Stimulated activated CD8-positive, alpha-beta memory T cell treated with anti-CD3 and anti-CD28 coated beads, Interleukin-15, amount 100 ng/mL, for 48 hours (primary cell): ENCODE measurements at regions not wholly inside any gene's neighbourhood (a gene's known extent, or its start where the extent isn't known, plus 50 kb on each side); places are given as distances from the start of the nearest gene placed in this dataset.

Source experiments
- DNase-seq, 2 donors: peaks; one replicate each; pipeline ENCODE4 v3.0.0-alpha.2; 2020; ENCODE audit warnings: low read depth in 2 of 2

- no peak for DNase-seq
Measured at GRCh38 chr14:101226603-101227425, 323.3 kb upstream of the RTL1 start.

GRCh38 chr14:101227611-101228594 lies 324.4 kb upstream of the RTL1 start:
- no peak for DNase-seq

DNA sequence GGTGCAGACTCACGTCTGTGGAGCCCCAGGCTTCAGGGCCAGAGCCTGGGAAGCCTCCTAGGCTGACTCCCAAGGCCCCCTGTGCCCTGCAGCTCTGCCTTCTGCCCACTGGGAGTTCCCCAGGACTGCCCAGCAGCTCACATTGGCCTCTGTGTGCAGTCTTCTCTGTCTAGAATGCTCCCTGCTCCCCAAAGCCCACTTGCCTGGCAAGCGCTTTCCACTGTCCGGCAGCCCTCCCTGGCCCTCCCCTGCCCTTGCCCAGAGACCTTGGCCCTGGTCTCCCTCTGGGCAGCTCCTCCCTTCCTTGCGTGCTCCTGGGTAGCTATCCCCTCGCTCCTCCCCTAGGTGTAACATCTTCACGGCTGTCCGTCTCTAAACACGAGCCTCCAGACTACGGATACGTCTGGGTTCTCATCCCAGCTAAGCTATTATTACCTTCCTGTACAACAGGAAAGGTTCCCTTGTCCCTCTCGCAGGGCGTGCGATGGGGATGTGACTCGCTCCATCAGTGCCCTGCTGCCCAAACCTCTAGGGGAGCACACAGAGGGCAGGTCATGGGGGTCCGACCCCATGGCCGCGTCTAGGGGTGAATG lies 325.5 kb upstream of the RTL1 start:
- no peak for DNase-seq

DNA sequence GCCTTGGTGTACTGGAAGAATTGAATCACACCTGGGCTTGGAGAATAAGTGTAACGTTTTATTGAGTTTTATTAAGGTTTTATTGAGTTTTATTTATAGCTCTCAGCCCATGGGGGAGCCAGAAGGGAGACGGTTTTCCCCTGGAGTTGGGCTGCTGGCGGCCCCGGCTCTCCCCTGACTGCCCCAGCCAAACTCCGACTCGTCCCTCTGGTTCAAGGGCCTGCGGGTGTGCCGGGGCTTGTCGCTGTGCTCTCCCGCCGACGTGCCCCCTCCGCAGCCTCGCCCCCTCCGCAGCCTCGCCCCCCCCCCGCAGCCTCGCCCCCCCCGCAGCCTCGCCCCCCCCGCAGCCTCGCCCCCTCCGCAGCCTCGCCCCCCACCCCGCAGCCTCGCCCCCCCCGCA lies 326.1 kb upstream of the RTL1 start:
- DNase-seq = no peak

DNA sequence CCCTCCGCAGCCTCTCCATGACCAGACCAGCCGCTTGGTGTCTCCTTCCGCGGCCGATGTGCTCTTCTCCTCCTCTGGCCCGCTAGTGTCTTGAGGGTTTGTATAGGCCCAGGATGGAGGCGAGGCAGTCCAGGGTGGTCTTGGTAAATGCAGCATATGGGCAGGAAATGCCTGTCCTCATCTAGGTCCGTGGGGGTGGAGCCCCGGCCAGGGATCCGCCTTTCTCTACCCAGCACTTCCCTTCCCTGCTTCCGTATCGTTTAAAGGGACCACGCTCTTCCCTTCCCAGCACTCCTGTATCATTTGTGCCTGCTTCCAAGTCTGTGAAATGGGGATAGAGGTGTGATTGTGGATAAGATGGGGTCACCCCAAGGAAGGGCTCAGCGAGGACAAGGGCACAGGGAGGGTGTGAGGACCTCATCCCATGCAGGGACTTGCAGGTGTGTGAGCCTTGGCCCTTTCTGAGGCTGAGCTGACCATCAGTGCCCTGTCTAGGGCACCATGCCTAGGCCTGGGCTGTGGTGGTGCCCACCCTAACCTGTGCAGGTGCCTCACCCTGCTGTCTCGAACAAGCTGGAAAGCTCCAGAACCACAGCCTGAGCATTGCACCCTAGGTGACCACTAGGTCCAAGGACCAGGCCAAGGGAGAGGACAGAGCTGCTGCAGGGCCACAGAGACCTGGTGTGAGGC lies 326.8 kb upstream of the RTL1 start:
- DNase-seq = no peak

GRCh38 chr14:101230851-101231550 lies 327.5 kb upstream of the RTL1 start:
- DNase-seq = no peak

- no peak for DNase-seq
Measured at GRCh38 chr14:101231828-101232227, 328.3 kb upstream of the RTL1 start.

- no peak for DNase-seq
Measured at GRCh38 chr14:101232340-101233020, 328.8 kb upstream of the DIO3 start.

GRCh38 chr14:101233021-101233366 lies 328.3 kb upstream of the DIO3 start:
- DNase-seq = no peak

DNA sequence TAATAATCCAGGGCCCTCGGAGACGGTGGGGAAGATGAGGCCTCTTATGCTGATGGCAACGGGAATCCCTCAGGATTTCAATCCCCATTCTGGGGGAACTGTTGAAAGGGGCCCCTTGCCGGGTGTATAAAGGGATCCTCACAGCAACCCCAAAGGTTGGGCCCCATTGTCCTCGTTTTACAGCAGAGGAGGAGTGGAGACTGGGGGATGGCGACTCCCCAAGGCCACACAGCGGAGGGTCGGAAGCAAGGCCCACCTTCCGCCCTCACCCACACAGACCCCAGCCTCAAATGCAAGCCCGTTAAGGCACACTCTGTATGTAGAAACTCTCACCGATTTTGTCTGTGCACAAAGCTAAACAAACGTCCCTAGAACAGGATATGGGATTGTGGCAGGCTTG lies 327.9 kb upstream of the DIO3 start:
- no peak for DNase-seq

GRCh38 chr14:101233808-101234207 lies 327.5 kb upstream of the DIO3 start:
- DNase-seq = no peak

GRCh38 chr14:101234244-101234937 lies 326.9 kb upstream of the DIO3 start:
- no peak for DNase-seq

DNA sequence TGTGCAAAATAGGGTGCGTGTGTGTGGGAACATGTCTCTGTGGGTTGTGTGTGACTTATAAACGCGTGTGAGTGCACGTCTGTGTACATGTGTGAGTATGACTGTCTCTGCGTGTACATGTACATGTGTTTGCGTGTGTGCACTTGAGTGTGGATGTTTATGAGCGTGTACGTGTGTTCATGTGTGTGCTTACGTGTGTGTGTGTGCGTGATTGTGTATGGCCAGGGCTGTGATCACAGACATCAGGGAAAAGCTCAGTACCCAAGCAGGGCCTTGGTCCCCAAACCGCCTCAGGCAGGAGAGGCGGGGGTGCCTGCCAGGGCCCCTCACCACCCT lies 326.3 kb upstream of the DIO3 start:
- DNase-seq = no peak

GRCh38 chr14:101235335-101236103 lies 325.8 kb upstream of the DIO3 start:
- DNase-seq = no peak

DNA sequence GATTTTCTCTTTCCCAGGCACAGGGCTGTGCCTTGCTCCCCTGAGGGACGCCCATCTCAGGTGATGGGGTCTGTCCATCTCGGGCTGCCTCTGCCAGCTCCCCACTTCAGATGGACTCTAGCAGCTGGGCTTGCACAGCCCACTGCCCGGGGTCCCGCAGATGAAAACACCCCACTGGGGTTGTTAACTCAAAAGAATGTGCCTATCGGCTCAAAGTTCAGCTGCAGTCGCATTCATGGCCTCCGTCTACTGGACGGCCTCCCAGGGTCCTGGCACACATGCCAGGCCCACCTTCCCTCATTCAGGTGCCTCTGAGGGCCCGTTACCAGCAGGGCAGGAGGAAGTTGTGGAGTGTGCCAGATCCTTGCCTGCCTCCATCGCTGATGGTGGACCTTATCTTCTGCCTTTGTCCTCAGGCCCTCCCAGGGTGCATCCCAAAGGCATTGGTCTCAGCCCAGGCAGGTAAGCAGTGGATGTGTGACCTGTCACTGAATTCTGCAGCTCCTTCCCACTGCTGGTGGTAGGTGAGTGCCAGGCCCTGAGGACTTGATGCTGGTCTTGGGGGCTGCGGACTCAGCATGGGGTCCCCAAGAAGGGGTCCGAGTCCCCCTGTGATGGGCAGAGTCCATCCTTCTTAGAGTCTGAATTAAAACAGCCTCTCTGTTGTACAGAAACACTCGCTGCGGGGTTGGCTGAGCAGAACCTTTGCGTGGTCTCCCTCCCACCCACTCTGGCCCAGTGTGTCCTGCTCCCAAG lies 324.6 kb upstream of the DIO3 start:
- DNase-seq = no peak

DNA sequence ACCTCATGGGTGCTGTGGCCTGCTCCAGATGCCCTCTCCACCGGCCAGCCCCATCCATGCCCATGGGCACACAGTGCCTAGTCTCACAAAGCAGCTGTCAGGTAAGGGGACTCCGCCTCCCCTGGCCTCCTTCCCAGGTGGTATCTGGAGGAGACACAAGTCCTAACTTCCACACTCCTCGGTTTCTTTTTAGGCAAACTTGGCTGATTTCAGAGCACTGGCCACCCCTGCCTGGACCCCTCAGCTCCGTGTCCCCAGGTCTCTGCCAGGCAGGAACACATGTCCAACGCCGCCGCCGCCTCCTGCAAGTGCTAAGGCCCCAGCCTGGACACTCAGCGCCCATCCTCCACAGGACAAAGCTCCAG lies 324.1 kb upstream of the DIO3 start:
- DNase-seq = no peak

DNA sequence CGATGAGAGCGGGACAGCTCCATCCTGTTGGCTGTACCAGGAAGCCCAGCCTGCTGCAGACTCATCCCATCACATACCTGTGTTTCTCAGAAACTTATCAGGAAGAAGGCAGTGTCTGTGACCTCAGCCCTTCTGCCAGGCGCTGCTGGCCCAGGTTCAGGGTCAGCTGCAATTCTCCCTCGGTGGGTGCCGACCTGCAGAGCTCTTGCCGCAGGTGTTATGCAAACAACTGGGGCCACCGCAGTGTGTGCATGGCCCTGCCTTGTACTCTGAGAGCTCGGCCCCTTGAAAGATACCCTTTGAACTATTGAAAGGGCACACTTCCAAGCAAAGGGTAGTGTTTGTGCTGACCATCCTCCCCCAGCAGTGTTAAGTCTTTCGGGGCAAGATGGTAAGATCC lies 322.2 kb upstream of the DIO3 start:
- no peak for DNase-seq

GRCh38 chr14:101241147-101241546 lies 320.1 kb upstream of the DIO3 start:
- no peak for DNase-seq

DNA sequence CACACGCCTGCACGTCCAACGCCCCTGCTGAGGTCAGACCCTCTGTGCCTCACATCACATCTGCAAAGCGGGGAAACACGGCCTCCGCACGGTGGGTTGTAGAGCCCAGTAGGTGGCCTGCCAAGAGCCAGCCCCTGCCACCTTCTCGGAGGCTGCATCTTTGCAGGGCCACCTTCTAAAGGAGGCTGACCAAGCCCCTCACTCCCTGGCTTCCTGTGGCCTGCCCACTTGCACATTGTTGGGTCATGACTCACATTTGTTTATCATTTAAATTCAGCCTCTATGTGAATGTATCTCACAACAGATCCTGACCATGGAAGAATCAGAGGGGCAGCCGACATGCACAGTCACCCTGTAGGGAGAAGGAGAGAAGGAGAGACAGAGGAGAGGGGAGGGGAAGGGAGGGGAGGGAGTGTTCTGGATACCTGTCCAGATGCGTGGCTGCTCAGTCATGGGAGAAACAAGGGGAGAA lies 319.5 kb upstream of the DIO3 start:
- DNase-seq = no peak
